Keratinocyte (primary cell): ENCODE measurements at regions not wholly inside any gene's neighbourhood (a gene's known extent, or its start where the extent isn't known, plus 50 kb on each side); places are given as distances from the start of the nearest gene placed in this dataset.

Experiments used
- DNase-seq: peaks from one replicate; pipeline ENCODE4 v3.0.0-alpha.2; 2011; ENCODE audit warnings: low read depth, missing footprints, low spot score
- FAIRE-seq: peaks from 2 replicates; lab custom pipeline; 2011; peaks lifted over from hg19 to GRCh38; lab: Jason Lieb, UNC
- H2AFZ ChIP-seq: 2 replicates; pipeline ENCODE4 v1.6.0; 2012; ENCODE audit warnings: low read length, control low read depth, inconsistent platforms; ENCODE audit not compliant: control insufficient read depth
- H3K27ac ChIP-seq: 2 replicates; pipeline ENCODE4 v1.5.1; 2011; ENCODE audit warnings: low read length; ENCODE audit not compliant: control insufficient read depth, insufficient read depth
- H3K27me3 ChIP-seq: 3 replicates; pipeline ENCODE4 v1.6.0; 2011; ENCODE audit warnings: low read length; ENCODE audit not compliant: control insufficient read depth, insufficient read depth; ENCODE audit errors: extremely low read depth
- H3K36me3 ChIP-seq, 2 experiments: 2 replicates in 1 of 2; 3 replicates in 1 of 2; pipeline ENCODE4 v1.5.1; 2011; ENCODE audit warnings: low read length in 2 of 2, mild to moderate bottlenecking in 1 of 2; ENCODE audit not compliant: control insufficient read depth in 2 of 2, insufficient read depth in 2 of 2; ENCODE audit errors: extremely low read depth in 1 of 2
- H3K4me1 ChIP-seq: 3 replicates; pipeline ENCODE4 v1.5.1; 2011; ENCODE audit warnings: low read length; ENCODE audit not compliant: control insufficient read depth, insufficient read depth; ENCODE audit errors: extremely low read depth
- H3K4me2 ChIP-seq: 3 replicates; pipeline ENCODE4 v1.6.0; 2011; ENCODE audit warnings: low read depth, low read length; ENCODE audit not compliant: control insufficient read depth, insufficient read depth; ENCODE audit errors: extremely low read depth
- H3K4me3 ChIP-seq, 3 experiments: fragments of 200-600 bp in 1 of 3; sonication (generic) in 1 of 3; 2 replicates in 2 of 3; 3 replicates in 1 of 3; pipeline ENCODE4 v1.5.1; 2011 to 2016; ENCODE audit warnings: low read length in 3 of 3, mild to moderate bottlenecking in 3 of 3, control low read depth in 2 of 3, inconsistent platforms in 1 of 3, low read depth in 1 of 3, mixed read lengths in 1 of 3, mixed run types in 1 of 3, moderate library complexity in 1 of 3; ENCODE audit not compliant: control insufficient read depth in 2 of 3, insufficient read depth in 2 of 3; ENCODE audit errors: extremely low read depth in 1 of 3
- H3K79me2 ChIP-seq: 2 replicates; pipeline ENCODE4 v1.6.0; 2012; ENCODE audit warnings: low read length; ENCODE audit not compliant: control insufficient read depth, insufficient read depth
- H3K9ac ChIP-seq: 3 replicates; pipeline ENCODE4 v1.6.0; 2011; ENCODE audit warnings: low read length; ENCODE audit not compliant: control insufficient read depth, insufficient read depth; ENCODE audit errors: extremely low read depth
- H3K9me1 ChIP-seq: 3 replicates; pipeline ENCODE4 v1.6.0; 2011; ENCODE audit warnings: low read length; ENCODE audit not compliant: control insufficient read depth, insufficient read depth; ENCODE audit errors: extremely low read depth
- H3K9me3 ChIP-seq: 2 replicates; pipeline ENCODE4 v1.5.1; 2012; ENCODE audit warnings: low read depth, low read length; ENCODE audit not compliant: control insufficient read depth
- H4K20me1 ChIP-seq: 3 replicates; pipeline ENCODE4 v1.6.0; 2011; ENCODE audit warnings: low read length; ENCODE audit not compliant: control insufficient read depth, insufficient read depth; ENCODE audit errors: extremely low read depth
- CTCF ChIP-seq, 3 experiments: IDR thresholded peaks in 1 of 3; conservative IDR thresholded peaks in 1 of 3; optimal IDR thresholded peaks in 1 of 3; 2 replicates in 2 of 3; 3 replicates in 1 of 3; pipeline versions ENCODE3 to v1.5.1; 2011; ENCODE audit warnings: low read length in 3 of 3, mild to moderate bottlenecking in 3 of 3, moderate library complexity in 2 of 3, control low read depth in 1 of 3, inconsistent platforms in 1 of 3; ENCODE audit not compliant: insufficient read depth in 2 of 3; ENCODE audit errors: extremely low read depth in 1 of 3
- EZH2 ChIP-seq: IDR thresholded peaks from one replicate; pipeline ENCODE4 v1.6.1; 2012; ENCODE audit warnings: inconsistent platforms, mild to moderate bottlenecking, low read length, moderate library complexity
- dilution Hi-C: fragments of 300-500 bp; cut with MboI; formaldehyde crosslinking; loops from one replicate; pipeline ENCODE4 v1.7.0; 2020; ENCODE audit warnings: low sequenced_read_pairs; ENCODE audit not compliant: extremely low pct_ligation_motif_present

DNA sequence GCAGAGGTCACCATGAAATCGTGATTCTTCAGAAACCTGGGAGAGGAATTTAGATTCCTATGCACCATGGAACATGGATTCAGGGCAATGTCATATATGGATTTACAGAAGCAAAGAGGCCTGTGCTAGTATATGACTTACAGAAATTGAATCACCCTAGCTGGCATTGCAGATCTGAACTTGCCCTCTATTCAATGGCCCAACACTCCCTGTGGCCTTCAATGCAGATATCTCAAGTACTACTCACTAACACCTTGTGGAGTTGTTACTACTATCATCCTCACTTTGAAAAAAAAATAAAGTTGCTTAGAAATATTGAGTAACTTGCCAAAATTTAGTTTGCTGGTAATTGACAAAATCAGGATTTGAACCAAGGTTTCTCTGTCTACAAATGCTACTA lies 305.4 kb upstream of the SLITRK1 start:
- no peaks in the 10 kb centered on the region for H3K79me2 ChIP-seq
- H3K36me3 ChIP-seq: no peaks in the 10 kb centered on the region
- H3K27me3 ChIP-seq: no peaks in the 10 kb centered on the region
- H3K4me1 ChIP-seq: no peaks in the 10 kb centered on the region
- no peak overlapping the region for H3K4me2 ChIP-seq
- H3K9me3 ChIP-seq: no peaks in the 10 kb centered on the region
- H3K27ac ChIP-seq: no peak overlapping the region
- H3K4me3 ChIP-seq: no peak overlapping the region
- H3K9me1 ChIP-seq: no peaks in the 10 kb centered on the region
- peak; percentile 32 for FAIRE-seq
- DNase-seq: no peak
- TF ChIP-seq EZH2: no peak
- no peak for TF ChIP-seq CTCF (optimal IDR thresholded peaks at IDR 0.05 in 1 of 3, IDR thresholded peaks at IDR 0.05 in 1 of 3, conservative IDR thresholded peaks at IDR 0.05 in 1 of 3; ENCODE audit: extremely low read depth in 1 of 3, insufficient read depth in 2 of 3, low read length in 3 of 3)
- dilution Hi-C loops: no loop called here
- H2AFZ ChIP-seq: no peak overlapping the region
- H3K9ac ChIP-seq: no peak overlapping the region
- H4K20me1 ChIP-seq: no peaks in the 10 kb centered on the region

DNA sequence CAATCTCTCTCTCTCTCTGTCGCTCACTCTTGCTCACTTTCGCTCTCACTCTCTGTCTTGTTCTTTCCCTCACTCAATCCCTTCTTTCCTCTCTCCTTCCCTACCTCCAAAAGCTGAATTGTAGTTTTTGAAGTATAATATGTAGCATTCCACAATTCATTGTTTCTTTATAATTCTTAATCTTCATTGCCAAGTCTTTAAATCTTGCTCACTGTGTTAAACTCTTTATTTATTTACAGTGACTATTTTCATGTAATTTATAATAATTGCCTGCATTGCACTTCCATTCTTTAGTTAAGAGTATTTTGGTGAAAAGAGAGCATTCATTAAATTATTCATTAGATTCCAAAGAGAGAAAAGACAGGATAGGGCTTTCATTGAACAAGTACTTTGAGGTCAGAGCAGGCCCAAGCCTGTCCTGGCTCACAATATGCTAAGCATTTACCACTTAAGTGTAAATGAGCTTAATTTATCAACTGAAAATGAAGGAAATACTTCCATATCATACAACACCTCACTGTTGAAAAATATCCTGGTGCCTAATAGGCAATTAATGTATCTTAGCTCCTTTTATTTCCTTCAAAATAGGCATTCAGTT lies 257.4 kb upstream of the SLITRK1 start:
- no peak for DNase-seq
- Histone ChIP-seq H3K27me3 (no peaks in the 10 kb centered on the region), H3K9me1 (no peaks in the 10 kb centered on the region), H3K79me2 (no peaks in the 10 kb centered on the region), H3K9me3 (no peaks in the 10 kb centered on the region), H3K4me1 (peaks cover 14% of the 10 kb centered on the region), H3K9ac (no peak overlapping the region), H3K4me2 (peak overlapping the region; percentile 38), H3K27ac (no peak overlapping the region), H4K20me1 (no peaks in the 10 kb centered on the region), H3K4me3 (peak overlapping the region in 1 of 3 experiments; percentile 3), H2AFZ (peak overlapping the region; percentile 75), H3K36me3 (no peaks in the 10 kb centered on the region)
- TF ChIP-seq CTCF (optimal IDR thresholded peaks at IDR 0.05 in 1 of 3, IDR thresholded peaks at IDR 0.05 in 1 of 3, conservative IDR thresholded peaks at IDR 0.05 in 1 of 3; ENCODE audit: extremely low read depth in 1 of 3, insufficient read depth in 2 of 3, low read length in 3 of 3) (no peak), EZH2 (no peak)
- dilution Hi-C loops: no loop called here
- no peak for FAIRE-seq
